ENCODE measurements at regions not wholly inside any gene's neighbourhood (a gene's known extent, or its start where the extent isn't known, plus 50 kb on each side); places are given as distances from the start of the nearest gene placed in this dataset.

DNA sequence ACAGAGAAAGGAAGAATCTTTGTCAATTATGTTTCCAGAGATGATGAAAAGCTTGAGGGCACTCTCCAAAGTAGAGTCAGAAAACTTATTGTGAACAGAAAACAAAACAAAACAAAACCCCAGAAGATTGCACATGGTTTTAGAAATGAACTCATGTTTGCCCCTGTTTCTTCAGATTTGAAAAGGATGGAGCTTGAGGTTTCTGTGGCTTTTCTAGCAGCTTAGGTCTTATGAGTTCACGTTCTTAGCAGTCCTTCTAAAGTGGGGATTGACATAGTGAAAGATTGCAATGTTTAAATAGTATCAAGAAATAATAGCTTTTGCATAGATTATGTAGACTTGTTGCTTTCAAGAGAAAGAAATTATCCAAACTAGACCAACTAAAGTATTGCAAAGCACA, 421.8 kb downstream of the GBA3 start:
- Histone ChIP-seq H2BK20ac (ENCODE audit: low read depth, low read length) (no peak overlapping the region), H4K5ac (ENCODE audit: low read depth, low read length) (no peak overlapping the region), H3K9ac (ENCODE audit: low read depth, low read length) (no peak overlapping the region), H3K27ac (ENCODE audit: insufficient read depth, low read length) (no peak overlapping the region), H3K79me1 (ENCODE audit: low read depth in 1 of 2, low read length in 2 of 2) (no peaks in the 10 kb centered on the region), H2BK120ac (ENCODE audit: low read depth, low read length) (no peak overlapping the region), H3K27me3 (ENCODE audit: control insufficient read depth, insufficient read depth, low read length) (no peaks in the 10 kb centered on the region), H3K9me1 (ENCODE audit: insufficient read depth, low read length) (no peaks in the 10 kb centered on the region), H2BK5ac (ENCODE audit: low read depth, low read length, poor library complexity, severe bottlenecking) (no peak overlapping the region), H3K9me3 (ENCODE audit: control insufficient read depth, insufficient read depth, low read length) (0 out of 2 replicates have a peak, but pooled peaks cover 2% of the 10 kb centered on the region), H3K23ac (ENCODE audit: low read depth, low read length) (no peak overlapping the region), H3K4ac (ENCODE audit: low read depth, low read length) (no peak overlapping the region), H3K4me2 (ENCODE audit: low read depth, low read length) (no peak overlapping the region), H3K18ac (ENCODE audit: low read depth, low read length) (no peak overlapping the region), H3K14ac (replicated peaks; ENCODE audit: low read depth, low read length) (no peak overlapping the region), H4K91ac (ENCODE audit: insufficient read depth, low read depth, low read length) (no peak overlapping the region), H3K4me3 (ENCODE audit: insufficient read depth, low read depth, low read length) (no peak overlapping the region), H2AK9ac (replicated peaks; ENCODE audit: low read depth, low read length, poor library complexity) (no peak overlapping the region), H2AK5ac (ENCODE audit: low read depth, low read length) (no peak overlapping the region), H3K36me3 (ENCODE audit: control insufficient read depth, insufficient read depth, low read length) (no peaks in the 10 kb centered on the region), H3K4me1 (ENCODE audit: control insufficient read depth, insufficient read depth, low read length) (no peaks in the 10 kb centered on the region), H3K56ac (ENCODE audit: extremely low read depth, insufficient read depth, low read length) (no peak overlapping the region), H2BK15ac (ENCODE audit: low read depth, low read length) (no peak overlapping the region), H4K20me1 (ENCODE audit: insufficient read depth, low read length) (no peaks in the 10 kb centered on the region), H2AFZ (replicated peaks; ENCODE audit: low read length, poor library complexity) (no peak overlapping the region), H4K8ac (ENCODE audit: low read depth in 2 of 2, low read length in 2 of 2) (no peak overlapping the region)
- BruUV-seq (replicated peaks), result no TSS peak
- dilution Hi-C loops (cut with HindIII; ENCODE audit: low sequenced_read_pairs, unreplicated experiment), result no loop called here
- in situ Hi-C loops (cut with MboI; ENCODE audit: low sequenced_read_pairs), result no loop called here
- no CpG with 5 or more reads among the region's 1 CpG for WGBS, 2 experiments (ENCODE audit: extremely low coverage in 2 of 2, insufficient read length in 1 of 2)
- TF ChIP-seq CEBPB (IDR thresholded peaks at IDR 0.05; ENCODE audit: low read depth, low read length) (no peak), POLR2A (IDR thresholded peaks at IDR 0.05; ENCODE audit: low read depth, low read length) (no peak), CHD1 (IDR thresholded peaks at IDR 0.05; ENCODE audit: low read depth, low read length) (no peak), MAFK (IDR thresholded peaks at IDR 0.05; ENCODE audit: low read depth, low read length) (no peak), SMC3 (IDR thresholded peaks at IDR 0.05; ENCODE audit: low read depth, low read length) (no peak), MAZ (IDR thresholded peaks at IDR 0.05; ENCODE audit: borderline replicate concordance, low read depth, low read length) (no peak), RAD21 (IDR thresholded peaks at IDR 0.05; ENCODE audit: low read length) (no peak), NFE2L2 (IDR thresholded peaks at IDR 0.05; ENCODE audit: low read depth, low read length) (no peak), RCOR1 (IDR thresholded peaks at IDR 0.05; ENCODE audit: insufficient replicate concordance, low read length) (no peak), FOS (IDR thresholded peaks at IDR 0.05; ENCODE audit: low read depth, low read length) (no peak), RFX5 (IDR thresholded peaks at IDR 0.05; ENCODE audit: low read depth, low read length) (no peak)
- TF ChIP-seq, protein P1, sequence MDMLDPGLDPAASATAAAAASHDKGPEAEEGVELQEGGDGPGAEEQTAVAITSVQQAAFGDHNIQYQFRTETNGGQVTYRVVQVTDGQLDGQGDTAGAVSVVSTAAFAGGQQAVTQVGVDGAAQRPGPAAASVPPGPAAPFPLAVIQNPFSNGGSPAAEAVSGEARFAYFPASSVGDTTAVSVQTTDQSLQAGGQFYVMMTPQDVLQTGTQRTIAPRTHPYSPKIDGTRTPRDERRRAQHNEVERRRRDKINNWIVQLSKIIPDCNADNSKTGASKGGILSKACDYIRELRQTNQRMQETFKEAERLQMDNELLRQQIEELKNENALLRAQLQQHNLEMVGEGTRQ (IDR thresholded peaks at IDR 0.05; ENCODE audit: low read depth, low read length), result no peak
- TF ChIP-seq, protein P2, sequence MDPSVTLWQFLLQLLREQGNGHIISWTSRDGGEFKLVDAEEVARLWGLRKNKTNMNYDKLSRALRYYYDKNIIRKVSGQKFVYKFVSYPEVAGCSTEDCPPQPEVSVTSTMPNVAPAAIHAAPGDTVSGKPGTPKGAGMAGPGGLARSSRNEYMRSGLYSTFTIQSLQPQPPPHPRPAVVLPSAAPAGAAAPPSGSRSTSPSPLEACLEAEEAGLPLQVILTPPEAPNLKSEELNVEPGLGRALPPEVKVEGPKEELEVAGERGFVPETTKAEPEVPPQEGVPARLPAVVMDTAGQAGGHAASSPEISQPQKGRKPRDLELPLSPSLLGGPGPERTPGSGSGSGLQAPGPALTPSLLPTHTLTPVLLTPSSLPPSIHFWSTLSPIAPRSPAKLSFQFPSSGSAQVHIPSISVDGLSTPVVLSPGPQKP (IDR thresholded peaks at IDR 0.05; ENCODE audit: borderline replicate concordance, low read depth, low read length), result no peak
- TF ChIP-seq, protein P3, sequence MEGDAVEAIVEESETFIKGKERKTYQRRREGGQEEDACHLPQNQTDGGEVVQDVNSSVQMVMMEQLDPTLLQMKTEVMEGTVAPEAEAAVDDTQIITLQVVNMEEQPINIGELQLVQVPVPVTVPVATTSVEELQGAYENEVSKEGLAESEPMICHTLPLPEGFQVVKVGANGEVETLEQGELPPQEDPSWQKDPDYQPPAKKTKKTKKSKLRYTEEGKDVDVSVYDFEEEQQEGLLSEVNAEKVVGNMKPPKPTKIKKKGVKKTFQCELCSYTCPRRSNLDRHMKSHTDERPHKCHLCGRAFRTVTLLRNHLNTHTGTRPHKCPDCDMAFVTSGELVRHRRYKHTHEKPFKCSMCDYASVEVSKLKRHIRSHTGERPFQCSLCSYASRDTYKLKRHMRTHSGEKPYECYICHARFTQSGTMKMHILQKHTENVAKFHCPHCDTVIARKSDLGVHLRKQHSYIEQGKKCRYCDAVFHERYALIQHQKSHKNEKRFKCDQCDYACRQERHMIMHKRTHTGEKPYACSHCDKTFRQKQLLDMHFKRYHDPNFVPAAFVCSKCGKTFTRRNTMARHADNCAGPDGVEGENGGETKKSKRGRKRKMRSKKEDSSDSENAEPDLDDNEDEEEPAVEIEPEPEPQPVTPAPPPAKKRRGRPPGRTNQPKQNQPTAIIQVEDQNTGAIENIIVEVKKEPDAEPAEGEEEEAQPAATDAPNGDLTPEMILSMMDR (conservative IDR thresholded peaks at IDR 0.05; ENCODE audit: low read depth, low read length), result no peak
- no peak for DNase-seq
- CTCF ChIA-PET, result interaction anchor here (0.6 kb wide), 1 partner anchor 1115 kb away, joined by 3 read pairs; no protein-coding TSS in a partner anchor
- intact Hi-C loops (cut with micrococcal nuclease), result no loop called here
- ATAC-seq (ENCODE audit: low read depth), result no peak
- POLR2A ChIA-PET (ENCODE audit: unreplicated experiment), result no interaction called here
